Stimulated activated effector memory CD8-positive, alpha-beta T cell treated with anti-CD3 and anti-CD28 coated beads, Interleukin-12 subunit alpha, Interleukin-12 subunit beta, amount 100 ng/mL, for 72 hours (primary cell): ENCODE measurements at regions not wholly inside any gene's neighbourhood (a gene's known extent, or its start where the extent isn't known, plus 50 kb on each side); places are given as distances from the start of the nearest gene placed in this dataset.

Source experiments
- ATAC-seq: fragments of 150-1000 bp; cut with Tn5 transposase; 2 replicates; pipeline ENCODE4 v1.10.0; 2021
- DNase-seq, 2 donors: peaks; one replicate each; pipeline ENCODE4 v3.0.0; 2021 to 2022; ENCODE audit warnings: low spot score in 2 of 2
- H3K27ac Mint-ChIP-seq: one replicate; pipeline ENCODE4 v1.8.0; 2022; ENCODE audit warnings: mild to moderate bottlenecking, mixed read lengths
- H3K36me3 Mint-ChIP-seq: one replicate; pipeline ENCODE4 v1.8.0; 2022; ENCODE audit warnings: mild to moderate bottlenecking, mixed read lengths
- H3K4me1 Mint-ChIP-seq: one replicate; pipeline ENCODE4 v1.8.0; 2022; ENCODE audit warnings: mixed read lengths
- H3K4me3 Mint-ChIP-seq: one replicate; pipeline ENCODE4 v1.8.0; 2022; ENCODE audit warnings: mild to moderate bottlenecking, mixed read lengths
- H3K9me3 Mint-ChIP-seq: one replicate; pipeline ENCODE4 v1.8.0; 2022; ENCODE audit warnings: mixed read lengths

- Mint-ChIP-seq H3K4me3 (no peak overlapping the region), H3K9me3 (peaks cover 17% of the 10 kb centered on the region), H3K27ac (no peak overlapping the region), H3K36me3 (no peaks in the 10 kb centered on the region), H3K4me1 (no peaks in the 10 kb centered on the region)
- DNase-seq (no peak), ATAC-seq (no peak)
Observed at GRCh38 chr14:83548061-83548839, 1981.7 kb upstream of the FLRT2 start.

DNA sequence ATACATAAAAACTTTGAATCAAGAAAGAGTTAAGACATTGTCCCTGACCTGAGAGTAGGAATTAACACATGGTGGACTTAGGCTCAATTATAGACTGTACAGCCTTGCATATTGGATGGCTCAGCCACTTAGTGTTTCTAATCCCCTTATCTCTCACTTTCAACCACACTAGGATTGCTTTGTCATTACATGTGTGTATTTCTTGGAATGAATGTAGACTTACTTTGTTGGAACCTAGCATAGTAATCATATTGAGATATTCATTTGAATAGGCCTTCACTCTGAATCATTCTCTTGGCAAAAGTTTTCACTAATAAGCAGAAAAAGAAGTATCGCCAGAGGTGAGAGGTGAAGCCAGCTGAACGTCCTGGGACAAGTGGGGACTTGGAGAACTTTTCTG is 1973.9 kb upstream of the FLRT2 start:
- Mint-ChIP-seq H3K27ac (no peak overlapping the region), H3K4me3 (no peak overlapping the region), H3K9me3 (peaks cover 13% of the 10 kb centered on the region), H3K36me3 (no peaks in the 10 kb centered on the region), H3K4me1 (no peaks in the 10 kb centered on the region)
- DNase-seq (no peak), ATAC-seq (no peak)

- no peak overlapping the region for H3K27ac Mint-ChIP-seq
- no peak overlapping the region for H3K4me3 Mint-ChIP-seq
- H3K36me3 Mint-ChIP-seq: no peaks in the 10 kb centered on the region
- ATAC-seq: no peak
- H3K4me1 Mint-ChIP-seq: no peaks in the 10 kb centered on the region
- H3K9me3 Mint-ChIP-seq: peaks cover 13% of the 10 kb centered on the region
- DNase-seq: no peak
Observed at GRCh38 chr14:83556746-83557453, 1973.0 kb upstream of the FLRT2 start.

DNA sequence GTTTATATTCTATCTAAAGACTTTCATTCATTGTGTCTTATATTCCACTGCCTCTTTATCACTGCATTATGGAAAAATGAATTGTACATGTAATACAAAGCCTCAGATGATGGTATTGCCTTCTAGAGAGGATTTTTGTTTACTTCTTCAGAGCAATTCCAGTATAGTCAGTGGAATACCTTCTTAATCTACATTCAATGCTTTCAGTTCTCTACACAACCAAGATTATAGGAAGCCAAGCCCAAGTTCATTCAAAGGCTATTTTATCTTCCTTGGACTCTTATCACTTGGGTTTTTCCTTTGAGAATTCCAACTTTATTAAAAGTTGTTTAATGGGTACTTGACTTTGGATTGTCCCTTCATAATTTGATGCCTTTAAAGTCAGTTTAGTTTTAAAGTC is 1971.0 kb upstream of the FLRT2 start:
- Mint-ChIP-seq H3K9me3 (peaks cover 13% of the 10 kb centered on the region), H3K27ac (no peak overlapping the region), H3K36me3 (no peaks in the 10 kb centered on the region), H3K4me1 (no peaks in the 10 kb centered on the region), H3K4me3 (no peak overlapping the region)
- ATAC-seq (no peak), DNase-seq (no peak)

- H3K36me3 Mint-ChIP-seq: no peaks in the 10 kb centered on the region
- H3K4me1 Mint-ChIP-seq: no peaks in the 10 kb centered on the region
- H3K27ac Mint-ChIP-seq: no peak overlapping the region
- H3K9me3 Mint-ChIP-seq: peaks cover 16% of the 10 kb centered on the region
- no peak overlapping the region for H3K4me3 Mint-ChIP-seq
- ATAC-seq (no peak), DNase-seq (no peak)
Observed at GRCh38 chr14:83559721-83560120, 1970.2 kb upstream of the FLRT2 start.

DNA sequence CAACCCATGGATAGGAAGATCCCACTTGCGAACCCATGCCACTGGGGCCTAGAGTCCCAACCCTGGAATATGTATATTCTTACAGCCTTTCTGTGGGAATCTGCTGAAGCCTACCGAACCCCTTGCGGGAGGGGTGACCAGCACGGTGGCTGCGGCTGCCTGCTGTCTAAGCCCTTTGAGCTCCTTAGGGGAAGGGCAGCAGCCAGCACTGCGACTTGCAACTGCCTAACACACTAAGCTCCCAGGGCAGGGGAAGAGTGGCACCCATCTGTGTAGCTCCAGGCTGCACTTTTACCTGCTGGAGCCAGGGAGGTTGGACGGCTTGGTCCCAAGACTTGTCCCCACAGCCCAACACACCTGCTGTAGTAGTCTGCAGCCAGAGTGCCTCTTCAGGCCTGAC is 1968.7 kb upstream of the FLRT2 start:
- DNase-seq (no peak), ATAC-seq (no peak)
- Mint-ChIP-seq H3K9me3 (peaks cover 20% of the 10 kb centered on the region), H3K4me3 (no peak overlapping the region), H3K4me1 (no peaks in the 10 kb centered on the region), H3K27ac (no peak overlapping the region), H3K36me3 (no peaks in the 10 kb centered on the region)

- no peak for DNase-seq
- no peaks in the 10 kb centered on the region for H3K36me3 Mint-ChIP-seq
- no peak for ATAC-seq
- H3K4me1 Mint-ChIP-seq: no peaks in the 10 kb centered on the region
- no peak overlapping the region for H3K4me3 Mint-ChIP-seq
- no peak overlapping the region for H3K27ac Mint-ChIP-seq
- peaks cover 14% of the 10 kb centered on the region for H3K9me3 Mint-ChIP-seq
Observed at GRCh38 chr14:83566567-83566966, 1963.4 kb upstream of the FLRT2 start.

DNA sequence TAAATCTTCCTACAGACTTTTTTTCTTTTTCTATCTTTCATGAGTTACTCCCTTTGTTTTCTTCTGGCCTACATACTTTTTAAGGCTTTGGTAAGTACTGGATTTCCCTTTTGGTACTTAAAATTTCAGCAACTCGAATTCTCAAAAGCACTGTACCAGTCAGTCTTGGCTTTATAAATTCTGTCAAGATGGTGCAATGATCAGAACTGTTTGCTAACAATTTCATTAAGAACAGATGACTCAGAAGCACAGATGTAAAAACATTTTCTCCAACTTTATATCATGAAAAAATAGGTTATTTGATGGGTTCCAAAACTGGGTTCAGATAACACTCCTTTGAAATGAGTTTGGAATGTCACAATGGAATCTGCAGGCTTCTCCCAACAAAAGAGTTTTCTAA is 1961.8 kb upstream of the FLRT2 start:
- Mint-ChIP-seq H3K36me3 (no peaks in the 10 kb centered on the region), H3K9me3 (peaks cover 14% of the 10 kb centered on the region), H3K27ac (no peak overlapping the region), H3K4me1 (no peaks in the 10 kb centered on the region), H3K4me3 (no peak overlapping the region)
- ATAC-seq: no peak
- DNase-seq: no peak

GRCh38 chr14:83575301-83575700 is 1954.6 kb upstream of the FLRT2 start:
- Mint-ChIP-seq H3K27ac (no peak overlapping the region), H3K36me3 (no peaks in the 10 kb centered on the region), H3K4me1 (no peaks in the 10 kb centered on the region), H3K4me3 (no peak overlapping the region), H3K9me3 (peaks cover 37% of the 10 kb centered on the region)
- no peak for ATAC-seq
- DNase-seq: no peak

DNA sequence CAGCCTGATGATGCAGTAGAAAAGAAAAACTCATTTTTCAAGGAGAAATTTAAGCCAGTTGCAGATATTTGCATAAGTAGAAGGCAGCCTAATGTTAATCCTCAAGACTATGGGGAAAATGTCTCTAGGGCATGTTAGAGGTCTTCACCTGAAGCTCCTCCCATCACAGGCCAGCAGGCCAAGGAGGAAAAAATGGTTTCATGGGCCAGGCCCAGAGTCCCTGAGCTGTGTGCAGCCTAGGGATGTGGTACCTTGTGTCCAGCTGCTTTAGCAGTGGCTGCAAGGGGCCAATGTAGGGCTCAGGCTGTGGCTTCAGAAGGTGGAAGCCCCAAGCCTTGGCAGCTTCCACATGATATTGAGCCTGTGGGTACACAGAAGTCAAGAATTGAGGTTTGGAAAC is 1946.7 kb upstream of the FLRT2 start:
- ATAC-seq (no peak), DNase-seq (no peak)
- H3K9me3 Mint-ChIP-seq: peaks cover 16% of the 10 kb centered on the region

GRCh38 chr14:83594874-83595273 is 1935.1 kb upstream of the FLRT2 start:
- H3K4me3 Mint-ChIP-seq: no peak overlapping the region
- H3K4me1 Mint-ChIP-seq: no peaks in the 10 kb centered on the region
- no peak for DNase-seq
- ATAC-seq: no peak
- peaks cover 22% of the 10 kb centered on the region for H3K9me3 Mint-ChIP-seq
- H3K36me3 Mint-ChIP-seq: no peaks in the 10 kb centered on the region
- H3K27ac Mint-ChIP-seq: no peak overlapping the region

More for the DNA sequence above, 1946.7 kb upstream of the FLRT2 start:
- no peak overlapping the region for H3K4me3 Mint-ChIP-seq
- no peaks in the 10 kb centered on the region for H3K36me3 Mint-ChIP-seq
- H3K27ac Mint-ChIP-seq: no peak overlapping the region
- H3K4me1 Mint-ChIP-seq: no peaks in the 10 kb centered on the region

DNA sequence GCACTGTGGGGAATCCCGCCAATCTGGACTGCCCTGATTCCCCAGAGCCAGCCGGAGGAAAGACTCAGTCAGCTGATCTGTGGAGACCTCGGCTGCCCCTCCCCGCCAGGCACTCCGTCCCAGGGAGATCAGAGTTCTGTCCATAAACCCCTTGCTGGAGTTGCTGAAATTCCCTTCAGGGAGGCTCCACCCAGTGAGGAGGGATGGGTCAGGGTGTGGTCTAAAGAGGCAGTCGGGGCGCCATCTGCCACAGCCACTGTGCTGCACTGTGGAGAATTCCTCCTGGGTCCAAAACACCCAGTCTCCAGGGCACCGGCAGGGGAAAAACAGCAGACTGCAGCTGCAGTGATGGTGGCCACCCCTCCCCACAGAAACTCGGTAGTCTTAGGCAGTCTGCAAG is 1922.3 kb upstream of the FLRT2 start:
- no peak overlapping the region for H3K4me3 Mint-ChIP-seq
- DNase-seq (no peak), ATAC-seq (no peak)
- no peaks in the 10 kb centered on the region for H3K4me1 Mint-ChIP-seq
- H3K9me3 Mint-ChIP-seq: peaks cover 15% of the 10 kb centered on the region
- no peaks in the 10 kb centered on the region for H3K36me3 Mint-ChIP-seq
- no peak overlapping the region for H3K27ac Mint-ChIP-seq

- ATAC-seq: no peak
- H3K9me3 Mint-ChIP-seq: peaks cover 10% of the 10 kb centered on the region
- no peak overlapping the region for H3K4me3 Mint-ChIP-seq
- H3K4me1 Mint-ChIP-seq: no peaks in the 10 kb centered on the region
- no peaks in the 10 kb centered on the region for H3K36me3 Mint-ChIP-seq
- no peak for DNase-seq
- no peak overlapping the region for H3K27ac Mint-ChIP-seq
Observed at GRCh38 chr14:83611491-83611890, 1918.5 kb upstream of the FLRT2 start.

- Mint-ChIP-seq H3K4me3 (no peak overlapping the region), H3K36me3 (no peaks in the 10 kb centered on the region), H3K4me1 (no peaks in the 10 kb centered on the region), H3K9me3 (peaks cover 6% of the 10 kb centered on the region), H3K27ac (no peak overlapping the region)
- ATAC-seq (no peak), DNase-seq (no peak)
Observed at GRCh38 chr14:83611906-83612390, 1918.0 kb upstream of the FLRT2 start.

DNA sequence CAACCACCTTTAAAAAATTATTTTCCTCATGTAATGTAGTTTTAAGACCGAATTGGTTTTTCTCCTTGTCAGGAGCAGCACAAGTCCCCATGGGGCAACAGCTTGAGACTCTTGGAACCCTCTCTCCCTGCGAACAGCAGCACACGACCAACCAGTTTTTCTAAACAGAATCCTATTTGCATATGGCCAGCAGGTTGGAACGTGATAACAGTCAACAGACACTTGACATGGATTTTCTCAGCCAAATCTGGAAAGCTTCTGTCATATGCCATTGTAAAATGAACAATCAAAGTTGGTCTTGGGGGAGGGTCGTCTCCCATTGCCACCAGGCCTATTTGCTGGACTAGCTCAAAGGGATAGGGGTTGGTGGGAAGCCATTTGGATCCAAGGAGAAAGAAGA is 1915.0 kb upstream of the FLRT2 start:
- no peaks in the 10 kb centered on the region for H3K4me1 Mint-ChIP-seq
- DNase-seq (no peak), ATAC-seq (no peak)
- H3K27ac Mint-ChIP-seq: no peak overlapping the region
- H3K36me3 Mint-ChIP-seq: no peaks in the 10 kb centered on the region
- no peak overlapping the region for H3K4me3 Mint-ChIP-seq
- peaks cover 14% of the 10 kb centered on the region for H3K9me3 Mint-ChIP-seq

DNA sequence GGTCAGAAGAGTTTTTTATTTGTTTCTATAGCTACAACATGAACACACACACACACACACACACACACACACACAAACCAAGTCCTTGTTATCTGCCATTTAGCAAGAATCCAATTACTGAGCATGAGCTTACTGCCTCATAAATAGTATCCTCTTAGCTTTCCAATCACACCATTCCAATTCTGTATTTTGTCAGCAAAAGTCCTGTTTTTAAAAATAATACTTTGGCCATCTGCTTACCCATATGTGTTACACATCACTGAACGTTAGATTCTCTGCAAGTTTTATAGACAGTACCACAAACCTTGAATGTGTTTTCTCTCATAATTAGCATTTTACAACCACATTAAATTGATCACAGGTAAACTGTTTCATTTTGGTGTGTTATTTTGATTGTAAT is 1905.4 kb upstream of the FLRT2 start:
- no peak for ATAC-seq
- Mint-ChIP-seq H3K27ac (no peak overlapping the region), H3K9me3 (peaks cover 9% of the 10 kb centered on the region), H3K4me3 (no peak overlapping the region), H3K4me1 (no peaks in the 10 kb centered on the region), H3K36me3 (no peaks in the 10 kb centered on the region)
- DNase-seq: no peak
